GM21529 (cell line): ENCODE measurements at regions not wholly inside any gene's neighbourhood (a gene's known extent, or its start where the extent isn't known, plus 50 kb on each side); places are given as distances from the start of the nearest gene placed in this dataset.
"Not testable (repeated sequence)": the region's sequence is repeated elsewhere in the genome, so short reads cannot be mapped to it uniquely, and the experiment has no call there.

Experiments used
- ATAC-seq: cut with Tn5 transposase; IDR thresholded peaks from one replicate; pipeline ENCODE4 v1.9.1; 2021; ENCODE audit not compliant: unreplicated experiment

GRCh38 chr15:66959875-66960274 is 105.5 kb upstream of the SMAD3 start:
- no peak for ATAC-seq

GRCh38 chr15:66960519-66960918 is 104.9 kb upstream of the SMAD3 start:
- ATAC-seq: no peak

GRCh38 chr15:66961407-66961884 is 104.0 kb upstream of the SMAD3 start:
- no peak for ATAC-seq

GRCh38 chr15:66961901-66962300 is 103.5 kb upstream of the SMAD3 start:
- ATAC-seq: no peak

GRCh38 chr15:66962522-66962921 is 102.9 kb upstream of the SMAD3 start:
- no peak for ATAC-seq

GRCh38 chr15:66963084-66963483 is 102.3 kb upstream of the SMAD3 start:
- no peak for ATAC-seq

- ATAC-seq: no peak
Observed at GRCh38 chr15:66963710-66964109, 101.7 kb upstream of the SMAD3 start.

GRCh38 chr15:66964111-66964738 is 101.2 kb upstream of the SMAD3 start:
- ATAC-seq: no peak

- no peak for ATAC-seq
Observed at GRCh38 chr15:66964791-66965190, 100.6 kb upstream of the SMAD3 start.

GRCh38 chr15:66965201-66965900 is 100.1 kb upstream of the SMAD3 start:
- no peak for ATAC-seq

GRCh38 chr15:66966256-66966655 is 99.1 kb upstream of the SMAD3 start:
- no peak for ATAC-seq

- no peak for ATAC-seq
Observed at GRCh38 chr15:66968806-66969596, 96.4 kb upstream of the SMAD3 start.

- not testable (repeated sequence) for ATAC-seq
Observed at GRCh38 chr15:66974131-66974530, 91.3 kb upstream of the SMAD3 start.

GRCh38 chr15:66976106-66976640 is 89.2 kb upstream of the SMAD3 start:
- not testable (repeated sequence) for ATAC-seq

- ATAC-seq: not testable (repeated sequence)
Observed at GRCh38 chr15:66980326-66980725, 85.1 kb upstream of the SMAD3 start.

- ATAC-seq: no peak
Observed at GRCh38 chr15:66981771-66982170, 83.6 kb upstream of the SMAD3 start.

- no peak for ATAC-seq
Observed at GRCh38 chr15:66982250-66982649, 83.2 kb upstream of the SMAD3 start.

GRCh38 chr15:66982816-66983215 is 82.6 kb upstream of the SMAD3 start:
- ATAC-seq: no peak

GRCh38 chr15:66985653-66986052 is 79.7 kb upstream of the SMAD3 start:
- ATAC-seq: no peak

- no peak for ATAC-seq
Observed at GRCh38 chr15:66986951-66987350, 78.5 kb upstream of the SMAD3 start.

GRCh38 chr15:66993090-66993489 is 72.3 kb upstream of the SMAD3 start:
- ATAC-seq: no peak
